Panc1 (cell line): ENCODE measurements at regions not wholly inside any gene's neighbourhood (a gene's known extent, or its start where the extent isn't known, plus 50 kb on each side); places are given as distances from the start of the nearest gene placed in this dataset.

Experiments used
- ATAC-seq: fragments of 200-7000 bp; cut with Tn5 transposase; 2 replicates; pipeline ENCODE4 v1.9.1; 2020; ENCODE audit warnings: mild to moderate bottlenecking, moderate library complexity
- BruUV-seq: library from RNA; stranded (reverse); fragments of 400-500 nt; replicated peaks from 2 replicates; lab custom pipeline; 2021; lab: Mats Ljungman, UMichigan
- CTCF ChIA-PET: fragments of 300-600 bp; sonication (Branson Sonifier 250); formaldehyde crosslinking; loops from one replicate; lab custom pipeline; 2022; ENCODE audit warnings: antibody characterized with exemption; lab: Charles Lee
- POLR2A ChIA-PET: fragments of 300-600 bp; sonication (Branson Sonifier 250); formaldehyde crosslinking; loops from one replicate; lab custom pipeline; 2022; ENCODE audit warnings: antibody characterized with exemption; lab: Charles Lee
- DNase-seq: peaks from one replicate; pipeline ENCODE4 v3.0.0-alpha.2; 2010; ENCODE audit warnings: low read depth, low spot score
- H3K27ac ChIP-seq: 2 replicates; pipeline ENCODE4 v1.5.1; 2011; ENCODE audit warnings: mild to moderate bottlenecking, low read length, inconsistent platforms
- H3K27me3 ChIP-seq: fragments of 200-500 bp; sonication (Bioruptor generic); 2 replicates; pipeline ENCODE4 v1.6.0; 2014; ENCODE audit warnings: low read length, inconsistent platforms; ENCODE audit not compliant: control insufficient read depth, insufficient read depth
- H3K36me3 ChIP-seq: fragments of 200-500 bp; sonication (Bioruptor generic); 2 replicates; pipeline ENCODE4 v1.5.1; 2014; ENCODE audit warnings: inconsistent platforms, mild to moderate bottlenecking, low read length, moderate library complexity; ENCODE audit not compliant: control insufficient read depth, insufficient read depth
- H3K4me1 ChIP-seq: 2 replicates; pipeline ENCODE4 v1.5.1; 2011; ENCODE audit warnings: inconsistent platforms, mild to moderate bottlenecking, low read length, moderate library complexity; ENCODE audit not compliant: control insufficient read depth, insufficient read depth
- H3K4me3 ChIP-seq, 2 experiments: 2 replicates each; pipeline ENCODE4 v1.5.1; 2011 to 2012; ENCODE audit warnings: low read depth in 2 of 2, low read length in 2 of 2, mild to moderate bottlenecking in 2 of 2, inconsistent platforms in 1 of 2, moderate library complexity in 1 of 2
- H3K9me3 ChIP-seq: fragments of 200-500 bp; sonication (Bioruptor generic); 2 replicates; pipeline ENCODE4 v1.5.1; 2014; ENCODE audit warnings: low read depth, mild to moderate bottlenecking, inconsistent platforms, low read length, moderate library complexity; ENCODE audit not compliant: control insufficient read depth, insufficient read depth
- CTCF ChIP-seq: fragments of 450-650 bp; IDR thresholded peaks from 2 replicates; pipeline ENCODE4 v1.5.1; 2017; ENCODE audit warnings: mild to moderate bottlenecking
- POLR2AphosphoS5 ChIP-seq: IDR thresholded peaks from 2 replicates; pipeline ENCODE4 v1.6.1; 2012; ENCODE audit warnings: mild to moderate bottlenecking, low read depth, low read length, moderate library complexity
- REST ChIP-seq, 2 experiments: IDR thresholded peaks; 2 replicates each; pipeline ENCODE4 v1.6.1; 2011 to 2012; ENCODE audit warnings: low read depth in 2 of 2, control low read depth in 1 of 2, low read length in 1 of 2, mild to moderate bottlenecking in 1 of 2, moderate library complexity in 1 of 2; ENCODE audit not compliant: insufficient read depth in 1 of 2
- SIN3A ChIP-seq: IDR thresholded peaks from 2 replicates; pipeline ENCODE4 v1.6.1; 2012; ENCODE audit warnings: low read depth, mild to moderate bottlenecking, low read length, moderate library complexity, borderline replicate concordance; ENCODE audit not compliant: insufficient read depth
- TCF7L2 ChIP-seq: IDR thresholded peaks from 2 replicates; pipeline ENCODE4 v1.6.1; 2011; ENCODE audit warnings: mild to moderate bottlenecking, low read depth, low read length, inconsistent platforms
- in situ Hi-C: cut with HindIII; loops from 2 replicates; pipeline ENCODE4 v1.10.0; 2016; ENCODE audit warnings: low sequenced_read_pairs, low pct_unique_long_range_greater_than_20kb
- intact Hi-C: fragments of 100-400 bp; cut with micrococcal nuclease; formaldehyde crosslinking; loops from one replicate; pipeline ENCODE4 v1.10.0; 2022; ENCODE audit not compliant: unreplicated experiment

GRCh38 chr10:53209944-53210611 lies 437.5 kb upstream of the MBL2 start:
- ATAC-seq (peak; percentile 83), DNase-seq (no peak)
- no peaks in the 10 kb centered on the region for H3K27me3 ChIP-seq
- ChIA-PET CTCF (no interaction called here), POLR2A (interaction anchor here (0.6 kb wide), 1 partner anchor 337 kb away, joined by 3 read pairs; no protein-coding TSS in a partner anchor)
- in situ Hi-C loops (no loop called here), intact Hi-C loops (loop anchor here (10.0 kb wide), 1 partner anchor 325 kb away; no protein-coding TSS in a partner anchor)
- H3K36me3 ChIP-seq = no peaks in the 10 kb centered on the region
- no peaks in the 10 kb centered on the region for H3K4me1 ChIP-seq
- BruUV-seq = no TSS peak
- no peak for TF ChIP-seq POLR2AphosphoS5
- TF ChIP-seq CTCF = peak; percentile 56; the same call in 1 of the 2 replicates
- no peak overlapping the region for H3K27ac ChIP-seq
- no peaks in the 10 kb centered on the region for H3K9me3 ChIP-seq
- no peak overlapping the region for H3K4me3 ChIP-seq

DNA sequence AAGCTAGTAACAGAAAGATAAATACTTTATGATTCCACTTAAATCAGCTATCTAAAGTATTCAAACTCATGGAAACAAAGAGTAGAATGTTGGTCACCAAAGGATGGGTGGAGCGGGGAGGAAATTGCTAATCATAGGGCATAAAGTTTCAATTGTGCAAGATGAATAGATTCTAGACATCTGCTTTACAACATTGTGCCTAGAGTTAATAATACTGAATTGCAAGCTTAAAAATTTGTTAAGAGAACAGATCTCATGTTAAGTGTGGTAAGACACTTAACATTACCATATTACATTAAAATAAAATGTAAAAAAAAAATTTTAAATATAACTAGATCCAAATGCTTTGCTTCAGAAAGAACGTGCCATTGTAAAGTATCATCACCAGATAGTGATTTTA lies 411.1 kb upstream of the MBL2 start:
- H3K4me1 ChIP-seq = no peaks in the 10 kb centered on the region
- H3K9me3 ChIP-seq = no peaks in the 10 kb centered on the region; the same call in 1 of the 2 replicates
- no TSS peak for BruUV-seq
- DNase-seq = no peak
- CTCF ChIA-PET = no interaction called here
- H3K4me3 ChIP-seq = no peak overlapping the region
- no peak overlapping the region for H3K27ac ChIP-seq
- TF ChIP-seq POLR2AphosphoS5 (no peak), TCF7L2 (no peak), REST (IDR thresholded peaks at IDR 0.05; ENCODE audit: insufficient read depth in 1 of 2, low read depth in 2 of 2, low read length in 1 of 2) (no peak), SIN3A (no peak), CTCF (no peak)
- ATAC-seq = no peak
- no peaks in the 10 kb centered on the region for H3K36me3 ChIP-seq
- POLR2A ChIA-PET = no interaction called here
- in situ Hi-C loops = no loop called here
- intact Hi-C loops = no loop called here
- no peaks in the 10 kb centered on the region for H3K27me3 ChIP-seq
